ENCODE measurements at regions not wholly inside any gene's neighbourhood (a gene's known extent, or its start where the extent isn't known, plus 50 kb on each side); places are given as distances from the start of the nearest gene placed in this dataset.

DNA sequence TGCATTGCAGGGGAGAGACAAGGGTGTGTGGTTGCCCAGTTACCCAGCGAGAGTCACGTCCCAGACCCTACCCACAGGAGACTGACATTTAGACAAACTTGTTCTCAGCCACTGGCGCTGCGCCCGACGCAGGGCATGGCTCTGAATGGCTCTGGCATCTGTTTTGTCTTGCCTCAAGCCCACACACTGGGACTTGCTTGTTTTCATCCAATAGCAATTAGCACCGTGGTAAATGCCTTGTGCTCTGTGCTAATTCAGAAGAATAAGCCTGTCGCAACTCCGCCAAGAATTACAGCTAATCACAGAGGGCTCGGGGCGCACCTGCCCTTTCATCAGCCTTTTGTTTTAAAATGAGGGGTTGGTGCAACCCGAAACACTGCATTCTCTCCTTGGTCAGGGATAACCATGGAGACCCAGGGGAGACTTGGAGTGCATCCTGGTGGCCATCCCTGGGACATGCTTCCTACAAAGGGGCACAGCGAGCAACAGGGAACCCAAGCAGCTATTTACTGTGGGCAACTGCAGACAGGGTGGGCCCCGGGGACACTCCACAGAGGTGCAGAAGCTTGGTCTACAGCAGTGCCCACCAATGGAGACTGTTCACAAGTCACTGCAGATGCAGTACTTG, 220.6 kb upstream of the ZFHX3 start:
- Histone ChIP-seq H3K27ac (ENCODE audit: control insufficient read depth, insufficient read depth, low read length) (no peak overlapping the region), H3K9me3 (ENCODE audit: control insufficient read depth, low read depth, low read length) (no peaks in the 10 kb centered on the region), H3K4me3 (ENCODE audit: control insufficient read depth in 2 of 3, extremely low read depth in 1 of 3, insufficient read depth in 2 of 3, low read depth in 1 of 3, low read length in 3 of 3) (no peak overlapping the region), H3K9ac (ENCODE audit: control insufficient read depth, extremely low read depth, insufficient read depth, low read length) (no peak overlapping the region), H2AFZ (ENCODE audit: control insufficient read depth, low read length) (no peak overlapping the region), H3K9me1 (ENCODE audit: control insufficient read depth, extremely low read depth, insufficient read depth, low read length) (no peaks in the 10 kb centered on the region), H4K20me1 (ENCODE audit: control insufficient read depth, extremely low read depth, insufficient read depth, low read length) (no peaks in the 10 kb centered on the region), H3K79me2 (ENCODE audit: control insufficient read depth, insufficient read depth, low read length) (no peaks in the 10 kb centered on the region), H3K4me2 (ENCODE audit: control insufficient read depth, extremely low read depth, insufficient read depth, low read depth, low read length) (no peak overlapping the region), H3K36me3 (ENCODE audit: control insufficient read depth in 2 of 2, extremely low read depth in 1 of 2, insufficient read depth in 2 of 2, low read length in 2 of 2) (no peaks in the 10 kb centered on the region), H3K27me3 (ENCODE audit: control insufficient read depth, extremely low read depth, insufficient read depth, low read length) (no peaks in the 10 kb centered on the region), H3K4me1 (ENCODE audit: control insufficient read depth, extremely low read depth, insufficient read depth, low read length) (no peaks in the 10 kb centered on the region)
- FAIRE-seq (no peak), DNase-seq (ENCODE audit: low read depth, low spot score) (no peak)
- dilution Hi-C loops (cut with MboI; ENCODE audit: extremely low pct_ligation_motif_present, low sequenced_read_pairs) = no loop called here
- TF ChIP-seq EZH2 (IDR thresholded peaks at IDR 0.05; ENCODE audit: low read length) = no peak
- TF ChIP-seq, protein P1, sequence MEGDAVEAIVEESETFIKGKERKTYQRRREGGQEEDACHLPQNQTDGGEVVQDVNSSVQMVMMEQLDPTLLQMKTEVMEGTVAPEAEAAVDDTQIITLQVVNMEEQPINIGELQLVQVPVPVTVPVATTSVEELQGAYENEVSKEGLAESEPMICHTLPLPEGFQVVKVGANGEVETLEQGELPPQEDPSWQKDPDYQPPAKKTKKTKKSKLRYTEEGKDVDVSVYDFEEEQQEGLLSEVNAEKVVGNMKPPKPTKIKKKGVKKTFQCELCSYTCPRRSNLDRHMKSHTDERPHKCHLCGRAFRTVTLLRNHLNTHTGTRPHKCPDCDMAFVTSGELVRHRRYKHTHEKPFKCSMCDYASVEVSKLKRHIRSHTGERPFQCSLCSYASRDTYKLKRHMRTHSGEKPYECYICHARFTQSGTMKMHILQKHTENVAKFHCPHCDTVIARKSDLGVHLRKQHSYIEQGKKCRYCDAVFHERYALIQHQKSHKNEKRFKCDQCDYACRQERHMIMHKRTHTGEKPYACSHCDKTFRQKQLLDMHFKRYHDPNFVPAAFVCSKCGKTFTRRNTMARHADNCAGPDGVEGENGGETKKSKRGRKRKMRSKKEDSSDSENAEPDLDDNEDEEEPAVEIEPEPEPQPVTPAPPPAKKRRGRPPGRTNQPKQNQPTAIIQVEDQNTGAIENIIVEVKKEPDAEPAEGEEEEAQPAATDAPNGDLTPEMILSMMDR (optimal IDR thresholded peaks at IDR 0.05 in 1 of 3, IDR thresholded peaks at IDR 0.05 in 1 of 3, conservative IDR thresholded peaks at IDR 0.05 in 1 of 3; ENCODE audit: extremely low read depth in 1 of 3, insufficient read depth in 2 of 3, low read length in 3 of 3) = no peak

- H3K9me3 ChIP-seq (ENCODE audit: control insufficient read depth, low read depth, low read length) = no peaks in the 10 kb centered on the region
- no peak overlapping the region for H3K4me2 ChIP-seq (ENCODE audit: control insufficient read depth, extremely low read depth, insufficient read depth, low read depth, low read length)
- H3K36me3 ChIP-seq (ENCODE audit: control insufficient read depth in 2 of 2, extremely low read depth in 1 of 2, insufficient read depth in 2 of 2, low read length in 2 of 2) = no peaks in the 10 kb centered on the region
- no peak overlapping the region for H3K27ac ChIP-seq (ENCODE audit: control insufficient read depth, insufficient read depth, low read length)
- H3K9me1 ChIP-seq (ENCODE audit: control insufficient read depth, extremely low read depth, insufficient read depth, low read length) = no peaks in the 10 kb centered on the region
- no peaks in the 10 kb centered on the region for H4K20me1 ChIP-seq (ENCODE audit: control insufficient read depth, extremely low read depth, insufficient read depth, low read length)
- H3K4me3 ChIP-seq (ENCODE audit: control insufficient read depth in 2 of 3, extremely low read depth in 1 of 3, insufficient read depth in 2 of 3, low read depth in 1 of 3, low read length in 3 of 3) = no peak overlapping the region
- no peaks in the 10 kb centered on the region for H3K79me2 ChIP-seq (ENCODE audit: control insufficient read depth, insufficient read depth, low read length)
- dilution Hi-C loops (cut with MboI; ENCODE audit: extremely low pct_ligation_motif_present, low sequenced_read_pairs) = no loop called here
- TF ChIP-seq EZH2 (IDR thresholded peaks at IDR 0.05; ENCODE audit: low read length) = no peak
- TF ChIP-seq, protein P1 (optimal IDR thresholded peaks at IDR 0.05 in 1 of 3, IDR thresholded peaks at IDR 0.05 in 1 of 3, conservative IDR thresholded peaks at IDR 0.05 in 1 of 3; ENCODE audit: extremely low read depth in 1 of 3, insufficient read depth in 2 of 3, low read length in 3 of 3) = no peak
- H3K9ac ChIP-seq (ENCODE audit: control insufficient read depth, extremely low read depth, insufficient read depth, low read length) = no peak overlapping the region
- no peak for DNase-seq (ENCODE audit: low read depth, low spot score)
- no peak for FAIRE-seq
- H3K27me3 ChIP-seq (ENCODE audit: control insufficient read depth, extremely low read depth, insufficient read depth, low read length) = no peaks in the 10 kb centered on the region
- H2AFZ ChIP-seq (ENCODE audit: control insufficient read depth, low read length) = no peak overlapping the region
- no peaks in the 10 kb centered on the region for H3K4me1 ChIP-seq (ENCODE audit: control insufficient read depth, extremely low read depth, insufficient read depth, low read length)
Observed at GRCh38 chr16:73265935-73266334, 218.0 kb upstream of the ZFHX3 start.

Measured in keratinocyte (primary cell).